ENCODE measurements at regions not wholly inside any gene's neighbourhood (a gene's known extent, or its start where the extent isn't known, plus 50 kb on each side); places are given as distances from the start of the nearest gene placed in this dataset.

GRCh38 chr6:126919947-126920346, 198.5 kb upstream of the RSPO3 start:
- Histone ChIP-seq H3K4me1 (no peaks in the 10 kb centered on the region), H3K36me3 (no peaks in the 10 kb centered on the region), H3K9me3 (no peaks in the 10 kb centered on the region), H3K4me3 (no peak overlapping the region), H3K27me3 (no peaks in the 10 kb centered on the region), H3K27ac (no peak overlapping the region)
- TF ChIP-seq CTCF (IDR thresholded peaks at IDR 0.05) (no peak), POLR2A (IDR thresholded peaks at IDR 0.05) (no peak), EP300 (IDR thresholded peaks at IDR 0.05) (no peak)
- no peak for DNase-seq (ENCODE audit: low spot score in 2 of 2)
- 50 to 66% methylated on average over 1 of the region's 1 CpG for WGBS, 2 donors

GRCh38 chr6:126923807-126924206, 194.7 kb upstream of the RSPO3 start:
- TF ChIP-seq EP300 (IDR thresholded peaks at IDR 0.05) (no peak), POLR2A (IDR thresholded peaks at IDR 0.05) (no peak)
- H3K27ac ChIP-seq = no peak overlapping the region
- 62 to 70% methylated on average over 2 of the region's 2 CpGs for WGBS, 2 donors
- no peaks in the 10 kb centered on the region for H3K36me3 ChIP-seq
- H3K4me3 ChIP-seq = no peak overlapping the region
- peaks cover 0 to 10% (median 0%) of the 10 kb centered on the region in 4 donors for H3K4me1 ChIP-seq
- H3K9me3 ChIP-seq = no peaks in the 10 kb centered on the region
- no peak for DNase-seq (ENCODE audit: low spot score in 2 of 2)
- H3K27me3 ChIP-seq = no peaks in the 10 kb centered on the region

GRCh38 chr6:126926926-126927325, 191.5 kb upstream of the RSPO3 start:
- Histone ChIP-seq H3K27me3 (no peaks in the 10 kb centered on the region), H3K4me3 (no peak overlapping the region), H3K36me3 (no peaks in the 10 kb centered on the region), H3K4me1 (peaks cover 0 to 10% (median 0%) of the 10 kb centered on the region in 4 donors), H3K9me3 (no peaks in the 10 kb centered on the region), H3K27ac (no peak overlapping the region)
- no peak for DNase-seq (ENCODE audit: low spot score in 2 of 2)
- TF ChIP-seq EP300 (IDR thresholded peaks at IDR 0.05) = no peak
- no peak for TF ChIP-seq POLR2A (IDR thresholded peaks at IDR 0.05)
- no peak for TF ChIP-seq CTCF (IDR thresholded peaks at IDR 0.05)
- WGBS, 2 donors = 59 to 70% methylated on average over 3 of the region's 3 CpGs

GRCh38 chr6:126927841-126928240, 190.6 kb upstream of the RSPO3 start:
- Histone ChIP-seq H3K9me3 (no peaks in the 10 kb centered on the region), H3K4me1 (peaks cover 0 to 10% (median 0%) of the 10 kb centered on the region in 4 donors), H3K36me3 (no peaks in the 10 kb centered on the region), H3K4me3 (no peak overlapping the region), H3K27ac (no peak overlapping the region), H3K27me3 (no peaks in the 10 kb centered on the region)
- 46 to 49% methylated on average over 4 of the region's 4 CpGs for WGBS, 2 donors
- TF ChIP-seq CTCF (IDR thresholded peaks at IDR 0.05) = no peak
- no peak for TF ChIP-seq EP300 (IDR thresholded peaks at IDR 0.05)
- TF ChIP-seq POLR2A (IDR thresholded peaks at IDR 0.05) = no peak
- no peak for DNase-seq (ENCODE audit: low spot score in 2 of 2)

- H3K4me3 ChIP-seq = no peak overlapping the region
Measured at GRCh38 chr6:126937426-126937825, 181.0 kb upstream of the RSPO3 start.

More at GRCh38 chr6:126937426-126937825, 181.0 kb upstream of the RSPO3 start:
- no peak for DNase-seq (ENCODE audit: low spot score in 2 of 2)
- H3K4me1 ChIP-seq = no peaks in the 10 kb centered on the region
- H3K9me3 ChIP-seq = no peaks in the 10 kb centered on the region
- TF ChIP-seq EP300 (IDR thresholded peaks at IDR 0.05) (no peak), POLR2A (IDR thresholded peaks at IDR 0.05) (no peak), CTCF (IDR thresholded peaks at IDR 0.05) (no peak)
- no peak overlapping the region for H3K27ac ChIP-seq
- H3K36me3 ChIP-seq = no peaks in the 10 kb centered on the region
- no peaks in the 10 kb centered on the region for H3K27me3 ChIP-seq
